ENCODE measurements at regions not wholly inside any gene's neighbourhood (a gene's known extent, or its start where the extent isn't known, plus 50 kb on each side); places are given as distances from the start of the nearest gene placed in this dataset.

- no peak for DNase-seq (ENCODE audit: low spot score)
Observed at GRCh38 chrX:149992918-149993317, 54.6 kb upstream of the EOLA2 start.

- no peak for DNase-seq (ENCODE audit: low spot score)
Observed at GRCh38 chrX:149993989-149994388, 55.7 kb upstream of the EOLA2 start.

- no peak for DNase-seq (ENCODE audit: low spot score)
Observed at GRCh38 chrX:149996515-149996914, 58.2 kb upstream of the EOLA2 start.

- DNase-seq (ENCODE audit: low spot score), result no peak
Observed at GRCh38 chrX:150005027-150005426, 66.7 kb upstream of the EOLA2 start.

GRCh38 chrX:150007356-150007755 lies 69.1 kb upstream of the EOLA2 start:
- no peak for DNase-seq (ENCODE audit: low spot score)

GRCh38 chrX:150012647-150013381 lies 74.5 kb upstream of the EOLA2 start:
- DNase-seq (ENCODE audit: low spot score), result no peak

GRCh38 chrX:150014525-150014924 lies 76.2 kb upstream of the EOLA2 start:
- no peak for DNase-seq (ENCODE audit: low spot score)

- DNase-seq (ENCODE audit: low spot score), result no peak
Observed at GRCh38 chrX:150017868-150018267, 79.6 kb upstream of the EOLA2 start.

- DNase-seq (ENCODE audit: low spot score), result no peak
Observed at GRCh38 chrX:150018931-150019361, 80.7 kb upstream of the EOLA2 start.

- no peak for DNase-seq (ENCODE audit: low spot score)
Observed at GRCh38 chrX:150028692-150029091, 90.4 kb upstream of the EOLA2 start.

- no peak for DNase-seq (ENCODE audit: low spot score)
Observed at GRCh38 chrX:150032742-150033141, 94.5 kb upstream of the EOLA2 start.

GRCh38 chrX:150034788-150035187 lies 96.5 kb upstream of the EOLA2 start:
- DNase-seq (ENCODE audit: low spot score), result no peak

- no peak for DNase-seq (ENCODE audit: low spot score)
Observed at GRCh38 chrX:150035531-150035930, 97.2 kb upstream of the EOLA2 start.

GRCh38 chrX:150036181-150036580 lies 97.9 kb upstream of the EOLA2 start:
- DNase-seq (ENCODE audit: low spot score), result no peak

- no peak for DNase-seq (ENCODE audit: low spot score)
Observed at GRCh38 chrX:150036641-150037040, 98.3 kb upstream of the EOLA2 start.

- DNase-seq (ENCODE audit: low spot score), result no peak
Observed at GRCh38 chrX:150037041-150037440, 98.8 kb upstream of the EOLA2 start.

- no peak for DNase-seq (ENCODE audit: low spot score)
Observed at GRCh38 chrX:150038315-150038714, 100.0 kb upstream of the EOLA2 start.

- DNase-seq (ENCODE audit: low spot score), result no peak
Observed at GRCh38 chrX:150038986-150039599, 100.8 kb upstream of the EOLA2 start.

GRCh38 chrX:150041208-150041607 lies 102.9 kb upstream of the EOLA2 start:
- DNase-seq (ENCODE audit: low spot score), result no peak

GRCh38 chrX:150044556-150044955 lies 106.3 kb upstream of the EOLA2 start:
- no peak for DNase-seq (ENCODE audit: low spot score)

- DNase-seq (ENCODE audit: low spot score), result no peak
Observed at GRCh38 chrX:150047818-150048217, 109.5 kb upstream of the EOLA2 start.

GRCh38 chrX:150049647-150050046 lies 111.4 kb upstream of the EOLA2 start:
- no peak for DNase-seq (ENCODE audit: low spot score)

GRCh38 chrX:150050387-150050786 lies 112.1 kb upstream of the EOLA2 start:
- DNase-seq (ENCODE audit: low spot score), result no peak
